ENCODE measurements at regions not wholly inside any gene's neighbourhood (a gene's known extent, or its start where the extent isn't known, plus 50 kb on each side); places are given as distances from the start of the nearest gene placed in this dataset.
"Not testable (repeated sequence)": the region's sequence is repeated elsewhere in the genome, so short reads cannot be mapped to it uniquely, and the experiment has no call there.

DNA sequence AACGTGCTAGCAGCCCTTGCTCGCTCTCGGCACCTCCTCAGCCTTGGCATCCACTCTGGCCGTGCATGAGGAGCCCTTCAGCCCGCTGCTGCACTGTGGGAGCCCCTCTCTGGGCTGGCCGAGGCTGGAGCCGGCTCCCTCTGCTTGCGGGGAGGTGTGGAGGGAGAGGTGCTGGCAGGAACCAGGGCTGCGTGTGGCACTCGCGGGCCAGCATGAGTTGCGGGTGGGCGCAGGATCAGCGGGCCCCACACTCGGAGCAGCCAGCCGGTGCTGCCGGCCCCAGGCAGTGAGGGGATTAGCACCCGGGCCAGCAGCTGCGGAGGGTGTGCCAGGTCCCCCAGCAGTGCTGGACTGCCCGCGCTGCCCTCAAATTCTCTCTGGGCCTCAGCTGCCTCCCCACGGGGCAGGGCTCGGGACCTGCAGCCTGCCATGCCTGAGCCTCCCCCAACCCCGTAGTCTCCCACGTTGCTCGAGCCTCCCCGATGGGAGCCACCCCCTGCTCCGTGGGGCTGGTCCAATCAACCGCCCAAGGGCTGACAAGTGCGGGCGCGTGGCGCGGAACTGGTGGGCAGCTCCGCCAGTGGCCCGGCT is 1743.4 kb upstream of the CELF4 start:
- TF ChIP-seq, protein P1, sequence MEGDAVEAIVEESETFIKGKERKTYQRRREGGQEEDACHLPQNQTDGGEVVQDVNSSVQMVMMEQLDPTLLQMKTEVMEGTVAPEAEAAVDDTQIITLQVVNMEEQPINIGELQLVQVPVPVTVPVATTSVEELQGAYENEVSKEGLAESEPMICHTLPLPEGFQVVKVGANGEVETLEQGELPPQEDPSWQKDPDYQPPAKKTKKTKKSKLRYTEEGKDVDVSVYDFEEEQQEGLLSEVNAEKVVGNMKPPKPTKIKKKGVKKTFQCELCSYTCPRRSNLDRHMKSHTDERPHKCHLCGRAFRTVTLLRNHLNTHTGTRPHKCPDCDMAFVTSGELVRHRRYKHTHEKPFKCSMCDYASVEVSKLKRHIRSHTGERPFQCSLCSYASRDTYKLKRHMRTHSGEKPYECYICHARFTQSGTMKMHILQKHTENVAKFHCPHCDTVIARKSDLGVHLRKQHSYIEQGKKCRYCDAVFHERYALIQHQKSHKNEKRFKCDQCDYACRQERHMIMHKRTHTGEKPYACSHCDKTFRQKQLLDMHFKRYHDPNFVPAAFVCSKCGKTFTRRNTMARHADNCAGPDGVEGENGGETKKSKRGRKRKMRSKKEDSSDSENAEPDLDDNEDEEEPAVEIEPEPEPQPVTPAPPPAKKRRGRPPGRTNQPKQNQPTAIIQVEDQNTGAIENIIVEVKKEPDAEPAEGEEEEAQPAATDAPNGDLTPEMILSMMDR (IDR thresholded peaks at IDR 0.05) = not testable (repeated sequence)
- not testable (repeated sequence) for TF ChIP-seq POLR2A (IDR thresholded peaks at IDR 0.05)
